ENCODE measurements at regions not wholly inside any gene's neighbourhood (a gene's known extent, or its start where the extent isn't known, plus 50 kb on each side); places are given as distances from the start of the nearest gene placed in this dataset.

DNA sequence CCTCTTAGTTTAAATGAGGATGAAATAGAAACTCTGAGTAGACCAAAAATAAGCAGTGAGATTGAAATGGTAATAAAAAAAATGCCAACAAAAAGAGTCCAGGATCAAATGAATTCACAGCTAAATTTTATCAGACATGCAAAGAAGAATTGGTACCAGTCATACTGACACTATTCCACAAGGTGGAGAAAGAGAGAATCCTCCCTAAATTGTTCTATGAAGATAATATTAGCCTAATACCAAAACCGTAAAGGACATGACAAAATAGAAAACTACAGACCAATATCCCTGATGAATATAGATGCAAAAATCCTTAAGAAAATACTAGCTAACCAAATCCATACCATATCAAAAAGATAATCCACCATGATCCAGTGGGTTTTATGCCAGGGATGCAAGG lies 169.8 kb upstream of the CHORDC1 start:
- Histone ChIP-seq H3K4me1 (ENCODE audit: control insufficient read depth, low read length) (no peaks in the 10 kb centered on the region), H3F3A (ENCODE audit: control insufficient read depth, insufficient read depth) (no peaks in the 10 kb centered on the region), H3K36me3 (ENCODE audit: control insufficient read depth, low read length) (no peaks in the 10 kb centered on the region), H3K79me2 (ENCODE audit: control insufficient read depth, low read length) (no peaks in the 10 kb centered on the region), H3K4me2 (ENCODE audit: low read length) (no peak overlapping the region), H4K20me1 (ENCODE audit: control insufficient read depth, insufficient read depth, low read depth, low read length) (no peaks in the 10 kb centered on the region), H3K27me3 (ENCODE audit: control insufficient read depth, low read length) (no peaks in the 10 kb centered on the region), H3K9me2 (replicated peaks; ENCODE audit: control insufficient read depth, low read length) (no peaks in the 10 kb centered on the region; the same call in 1 of the 2 replicates), H3K4me3 (ENCODE audit: low read length) (no peak overlapping the region), H3K9me3 (ENCODE audit: control insufficient read depth, insufficient read depth, low read length) (no peaks in the 10 kb centered on the region), H3K27ac (ENCODE audit: low read depth, low read length) (no peak overlapping the region)
- TF ChIP-seq EZH2phosphoT487 (IDR thresholded peaks at IDR 0.05; ENCODE audit: borderline replicate concordance, low read length), result no peak
- TF ChIP-seq, protein P1, sequence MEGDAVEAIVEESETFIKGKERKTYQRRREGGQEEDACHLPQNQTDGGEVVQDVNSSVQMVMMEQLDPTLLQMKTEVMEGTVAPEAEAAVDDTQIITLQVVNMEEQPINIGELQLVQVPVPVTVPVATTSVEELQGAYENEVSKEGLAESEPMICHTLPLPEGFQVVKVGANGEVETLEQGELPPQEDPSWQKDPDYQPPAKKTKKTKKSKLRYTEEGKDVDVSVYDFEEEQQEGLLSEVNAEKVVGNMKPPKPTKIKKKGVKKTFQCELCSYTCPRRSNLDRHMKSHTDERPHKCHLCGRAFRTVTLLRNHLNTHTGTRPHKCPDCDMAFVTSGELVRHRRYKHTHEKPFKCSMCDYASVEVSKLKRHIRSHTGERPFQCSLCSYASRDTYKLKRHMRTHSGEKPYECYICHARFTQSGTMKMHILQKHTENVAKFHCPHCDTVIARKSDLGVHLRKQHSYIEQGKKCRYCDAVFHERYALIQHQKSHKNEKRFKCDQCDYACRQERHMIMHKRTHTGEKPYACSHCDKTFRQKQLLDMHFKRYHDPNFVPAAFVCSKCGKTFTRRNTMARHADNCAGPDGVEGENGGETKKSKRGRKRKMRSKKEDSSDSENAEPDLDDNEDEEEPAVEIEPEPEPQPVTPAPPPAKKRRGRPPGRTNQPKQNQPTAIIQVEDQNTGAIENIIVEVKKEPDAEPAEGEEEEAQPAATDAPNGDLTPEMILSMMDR (IDR thresholded peaks at IDR 0.05; ENCODE audit: low read depth, low read length, poor library complexity, severe bottlenecking), result no peak

DNA sequence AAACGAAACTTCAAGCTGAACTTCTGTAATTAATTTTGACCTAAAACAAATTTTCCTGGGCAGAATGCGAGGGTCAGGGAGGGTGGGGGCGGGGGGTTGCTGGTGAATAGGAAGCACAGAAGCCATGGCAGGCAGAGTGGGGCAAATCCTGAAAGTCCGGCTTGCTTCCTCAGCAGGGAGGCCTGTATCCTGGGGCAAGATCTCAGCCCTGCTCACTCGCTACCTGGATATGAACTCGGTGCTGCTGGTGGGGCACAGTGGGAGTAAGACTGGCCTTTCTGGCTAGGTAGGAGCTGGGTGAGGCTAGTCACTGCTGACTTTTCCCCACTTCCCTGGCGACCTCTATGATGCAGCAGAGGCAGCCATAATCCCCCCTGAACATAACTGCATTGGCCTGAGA lies 168.9 kb upstream of the CHORDC1 start:
- Histone ChIP-seq H3K27ac (ENCODE audit: low read depth, low read length) (no peak overlapping the region), H3K9me2 (replicated peaks; ENCODE audit: control insufficient read depth, low read length) (no peaks in the 10 kb centered on the region), H3F3A (ENCODE audit: control insufficient read depth, insufficient read depth) (no peaks in the 10 kb centered on the region), H4K20me1 (ENCODE audit: control insufficient read depth, insufficient read depth, low read depth, low read length) (no peaks in the 10 kb centered on the region), H3K36me3 (ENCODE audit: control insufficient read depth, low read length) (no peaks in the 10 kb centered on the region), H3K4me1 (ENCODE audit: control insufficient read depth, low read length) (no peaks in the 10 kb centered on the region), H3K79me2 (ENCODE audit: control insufficient read depth, low read length) (no peaks in the 10 kb centered on the region), H3K27me3 (ENCODE audit: control insufficient read depth, low read length) (no peaks in the 10 kb centered on the region), H3K4me2 (ENCODE audit: low read length) (no peak overlapping the region), H3K4me3 (ENCODE audit: low read length) (no peak overlapping the region), H3K9me3 (ENCODE audit: control insufficient read depth, insufficient read depth, low read length) (no peaks in the 10 kb centered on the region)
- no peak for TF ChIP-seq EZH2phosphoT487 (IDR thresholded peaks at IDR 0.05; ENCODE audit: borderline replicate concordance, low read length)
- TF ChIP-seq, protein P1 (IDR thresholded peaks at IDR 0.05; ENCODE audit: low read depth, low read length, poor library complexity, severe bottlenecking), result no peak

DNA sequence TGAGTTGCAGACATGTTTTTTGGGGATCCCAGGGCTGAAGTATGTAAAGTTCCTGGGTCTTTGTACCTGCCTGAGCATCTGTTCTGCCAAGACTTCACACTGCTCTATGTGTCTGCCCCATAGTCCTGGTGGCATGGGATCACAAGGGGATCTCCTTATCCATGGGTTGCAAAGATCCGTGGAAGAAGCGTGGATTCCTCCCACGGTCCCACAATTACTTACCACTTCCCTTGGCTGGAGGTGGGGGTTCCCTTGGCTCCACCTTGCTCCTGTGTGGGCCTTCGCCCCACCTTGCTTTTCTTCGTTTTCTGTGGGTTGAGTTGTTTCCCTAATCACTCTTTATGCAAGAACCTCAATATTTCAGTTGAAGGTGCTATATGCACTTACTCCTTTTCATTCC lies 157.4 kb upstream of the CHORDC1 start:
- H3K4me2 ChIP-seq (ENCODE audit: low read length), result no peak overlapping the region
- TF ChIP-seq EZH2phosphoT487 (IDR thresholded peaks at IDR 0.05; ENCODE audit: borderline replicate concordance, low read length), result no peak
- TF ChIP-seq, protein P1 (IDR thresholded peaks at IDR 0.05; ENCODE audit: low read depth, low read length, poor library complexity, severe bottlenecking), result no peak
- H3K4me3 ChIP-seq (ENCODE audit: low read length), result no peak overlapping the region
- no peaks in the 10 kb centered on the region for H3K9me2 ChIP-seq (replicated peaks; ENCODE audit: control insufficient read depth, low read length)
- no peaks in the 10 kb centered on the region for H4K20me1 ChIP-seq (ENCODE audit: control insufficient read depth, insufficient read depth, low read depth, low read length)
- H3K27ac ChIP-seq (ENCODE audit: low read depth, low read length), result no peak overlapping the region
- no peaks in the 10 kb centered on the region for H3K27me3 ChIP-seq (ENCODE audit: control insufficient read depth, low read length)
- H3K79me2 ChIP-seq (ENCODE audit: control insufficient read depth, low read length), result no peaks in the 10 kb centered on the region
- H3F3A ChIP-seq (ENCODE audit: control insufficient read depth, insufficient read depth), result no peaks in the 10 kb centered on the region
- H3K4me1 ChIP-seq (ENCODE audit: control insufficient read depth, low read length), result no peaks in the 10 kb centered on the region
- H3K9me3 ChIP-seq (ENCODE audit: control insufficient read depth, insufficient read depth, low read length), result no peaks in the 10 kb centered on the region
- H3K36me3 ChIP-seq (ENCODE audit: control insufficient read depth, low read length), result no peaks in the 10 kb centered on the region

DNA sequence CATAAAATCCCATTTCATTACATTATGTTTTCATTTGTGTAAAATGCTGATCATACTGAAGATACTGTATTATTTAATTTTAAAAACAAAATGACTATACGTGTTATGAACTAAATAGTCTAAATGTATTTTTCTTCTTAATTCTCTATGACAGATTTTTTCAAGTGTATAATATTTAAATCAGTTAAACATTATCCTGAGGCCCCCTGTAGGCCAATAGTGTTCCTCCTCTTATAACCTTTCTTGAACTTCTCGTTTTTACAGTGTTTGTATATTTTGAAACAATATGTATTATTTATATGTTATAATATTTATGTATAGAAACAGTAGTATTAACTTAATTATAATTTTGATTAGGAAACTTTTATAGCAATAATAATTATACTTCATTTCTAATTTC lies 151.1 kb upstream of the CHORDC1 start:
- H3K4me1 ChIP-seq (ENCODE audit: control insufficient read depth, low read length), result no peaks in the 10 kb centered on the region
- no peak overlapping the region for H3K4me3 ChIP-seq (ENCODE audit: low read length)
- H3K9me3 ChIP-seq (ENCODE audit: control insufficient read depth, insufficient read depth, low read length), result no peaks in the 10 kb centered on the region
- no peaks in the 10 kb centered on the region for H3F3A ChIP-seq (ENCODE audit: control insufficient read depth, insufficient read depth)
- no peaks in the 10 kb centered on the region for H3K9me2 ChIP-seq (replicated peaks; ENCODE audit: control insufficient read depth, low read length)
- no peak overlapping the region for H3K4me2 ChIP-seq (ENCODE audit: low read length)
- H3K27ac ChIP-seq (ENCODE audit: low read depth, low read length), result no peak overlapping the region
- no peaks in the 10 kb centered on the region for H4K20me1 ChIP-seq (ENCODE audit: control insufficient read depth, insufficient read depth, low read depth, low read length)
- H3K27me3 ChIP-seq (ENCODE audit: control insufficient read depth, low read length), result no peaks in the 10 kb centered on the region
- TF ChIP-seq, protein P1 (IDR thresholded peaks at IDR 0.05; ENCODE audit: low read depth, low read length, poor library complexity, severe bottlenecking), result no peak
- no peak for TF ChIP-seq EZH2phosphoT487 (IDR thresholded peaks at IDR 0.05; ENCODE audit: borderline replicate concordance, low read length)
- no peaks in the 10 kb centered on the region for H3K79me2 ChIP-seq (ENCODE audit: control insufficient read depth, low read length)
- H3K36me3 ChIP-seq (ENCODE audit: control insufficient read depth, low read length), result no peaks in the 10 kb centered on the region

Measured in DOHH2 (cell line).